IPS-20b (cell line): ENCODE measurements at regions not wholly inside any gene's neighbourhood (a gene's known extent, or its start where the extent isn't known, plus 50 kb on each side); places are given as distances from the start of the nearest gene placed in this dataset.

Experiments used
- H3K27ac ChIP-seq: one replicate; pipeline ENCODE4 v1.5.1; 2013; ENCODE audit warnings: low read length
- H3K27me3 ChIP-seq: 2 replicates; pipeline ENCODE4 v1.6.1; 2013; ENCODE audit warnings: mild to moderate bottlenecking, low read length, inconsistent platforms; ENCODE audit not compliant: insufficient read depth
- H3K36me3 ChIP-seq: 2 replicates; pipeline ENCODE4 v1.6.1; 2013; ENCODE audit warnings: low read depth, mild to moderate bottlenecking, inconsistent platforms, low read length, moderate library complexity; ENCODE audit not compliant: insufficient read depth
- H3K4me1 ChIP-seq: 2 replicates; pipeline ENCODE4 v1.6.1; 2013; ENCODE audit warnings: mild to moderate bottlenecking, control low read depth, inconsistent platforms, low read length, moderate library complexity; ENCODE audit not compliant: insufficient read depth
- H3K4me3 ChIP-seq: 2 replicates; pipeline ENCODE4 v1.5.1; 2013; ENCODE audit warnings: mild to moderate bottlenecking, low read length, inconsistent platforms
- H3K9ac ChIP-seq: 2 replicates; pipeline ENCODE4 v1.6.1; 2013; ENCODE audit warnings: low read depth, mild to moderate bottlenecking, inconsistent platforms, low read length, moderate library complexity
- H3K9me3 ChIP-seq: 2 replicates; pipeline ENCODE4 v1.6.1; 2013; ENCODE audit warnings: mild to moderate bottlenecking, low read depth, low read length, inconsistent platforms; ENCODE audit not compliant: insufficient read depth

DNA sequence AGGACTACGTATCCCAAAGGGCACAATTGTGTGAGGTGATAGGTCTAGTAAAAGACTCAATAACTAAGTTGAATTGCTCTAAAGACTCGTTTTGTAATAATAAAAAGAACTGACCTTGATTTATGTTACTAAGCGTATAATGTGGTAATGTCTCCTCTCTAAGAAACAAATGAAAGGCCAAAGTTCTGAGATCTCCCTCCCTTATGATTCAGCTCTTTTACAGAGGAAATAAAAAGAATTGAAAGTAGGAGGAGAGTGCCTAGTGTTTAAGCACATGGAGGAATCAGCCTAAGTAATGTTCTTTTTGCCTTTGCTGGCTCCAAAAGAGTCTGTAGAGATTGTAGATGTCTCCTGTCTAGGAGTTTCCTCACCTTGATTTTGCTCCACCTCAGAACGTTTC, 98.0 kb downstream of the ARL4A start:
- Histone ChIP-seq H3K9me3 (no peaks in the 10 kb centered on the region), H3K9ac (no peak overlapping the region), H3K36me3 (no peaks in the 10 kb centered on the region), H3K4me3 (no peak overlapping the region), H3K4me1 (no peaks in the 10 kb centered on the region), H3K27me3 (no peaks in the 10 kb centered on the region), H3K27ac (no peak overlapping the region)

GRCh38 chr7:12786494-12786893, 99.1 kb downstream of the ARL4A start:
- no peak overlapping the region for H3K27ac ChIP-seq
- no peaks in the 10 kb centered on the region for H3K4me1 ChIP-seq
- H3K4me3 ChIP-seq, result no peak overlapping the region
- H3K36me3 ChIP-seq, result no peaks in the 10 kb centered on the region
- no peaks in the 10 kb centered on the region for H3K9me3 ChIP-seq
- no peaks in the 10 kb centered on the region for H3K27me3 ChIP-seq
- no peak overlapping the region for H3K9ac ChIP-seq

GRCh38 chr7:12788171-12788570, 100.7 kb downstream of the ARL4A start:
- H3K4me1 ChIP-seq, result no peaks in the 10 kb centered on the region
- no peak overlapping the region for H3K27ac ChIP-seq
- H3K9ac ChIP-seq, result no peak overlapping the region
- no peaks in the 10 kb centered on the region for H3K36me3 ChIP-seq
- no peaks in the 10 kb centered on the region for H3K9me3 ChIP-seq
- no peaks in the 10 kb centered on the region for H3K27me3 ChIP-seq
- H3K4me3 ChIP-seq, result no peak overlapping the region

DNA sequence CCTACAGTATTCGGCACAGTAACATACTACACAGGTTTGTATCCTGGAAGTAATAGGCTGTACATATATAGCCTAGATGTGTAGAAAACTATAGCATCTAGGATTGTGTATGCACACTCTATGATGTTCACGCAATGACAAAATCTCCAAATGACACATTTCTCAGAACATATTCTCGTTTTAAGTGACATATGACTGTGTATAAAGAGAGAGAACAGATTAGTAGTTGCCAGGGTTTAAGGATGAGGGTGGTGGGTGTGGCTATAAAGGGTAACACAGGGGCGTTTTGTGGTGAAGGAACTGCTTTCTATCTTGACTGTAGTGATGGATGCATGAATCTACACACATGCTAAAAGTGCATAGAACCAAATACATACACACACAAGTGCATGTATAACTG, 101.2 kb downstream of the ARL4A start:
- H3K27ac ChIP-seq, result no peak overlapping the region

DNA sequence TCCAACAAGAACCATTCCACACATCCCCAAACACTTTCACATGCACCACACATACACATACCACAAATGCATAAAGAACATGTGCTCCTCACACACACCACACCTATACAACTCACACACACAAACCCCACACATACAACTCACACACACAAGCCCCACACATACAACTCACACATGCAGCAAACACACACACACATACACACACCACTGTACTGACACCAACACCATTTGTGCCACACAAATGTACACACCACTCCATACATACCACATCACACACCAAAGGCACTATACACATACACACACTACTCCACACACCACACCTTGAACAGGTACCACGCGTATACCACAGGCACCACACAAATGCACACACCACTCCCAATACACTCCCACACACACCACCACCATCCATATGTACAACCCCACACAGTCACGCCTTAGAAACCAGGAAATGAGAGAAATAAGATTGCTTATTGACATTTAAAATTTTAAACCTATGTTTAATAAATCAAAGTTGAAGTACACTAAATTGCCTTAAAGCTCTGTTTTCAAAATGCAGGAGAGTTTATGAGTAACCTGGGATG, 107.4 kb downstream of the ARL4A start:
- Histone ChIP-seq H3K4me1 (no peaks in the 10 kb centered on the region), H3K27me3 (no peaks in the 10 kb centered on the region), H3K4me3 (no peak overlapping the region), H3K27ac (no peak overlapping the region), H3K9ac (no peak overlapping the region), H3K36me3 (no peaks in the 10 kb centered on the region), H3K9me3 (no peaks in the 10 kb centered on the region)

More for the DNA sequence above, 101.2 kb downstream of the ARL4A start:
- no peaks in the 10 kb centered on the region for H3K27me3 ChIP-seq
- no peaks in the 10 kb centered on the region for H3K36me3 ChIP-seq
- no peak overlapping the region for H3K9ac ChIP-seq
- no peak overlapping the region for H3K4me3 ChIP-seq
- no peaks in the 10 kb centered on the region for H3K4me1 ChIP-seq
- H3K9me3 ChIP-seq, result no peaks in the 10 kb centered on the region

DNA sequence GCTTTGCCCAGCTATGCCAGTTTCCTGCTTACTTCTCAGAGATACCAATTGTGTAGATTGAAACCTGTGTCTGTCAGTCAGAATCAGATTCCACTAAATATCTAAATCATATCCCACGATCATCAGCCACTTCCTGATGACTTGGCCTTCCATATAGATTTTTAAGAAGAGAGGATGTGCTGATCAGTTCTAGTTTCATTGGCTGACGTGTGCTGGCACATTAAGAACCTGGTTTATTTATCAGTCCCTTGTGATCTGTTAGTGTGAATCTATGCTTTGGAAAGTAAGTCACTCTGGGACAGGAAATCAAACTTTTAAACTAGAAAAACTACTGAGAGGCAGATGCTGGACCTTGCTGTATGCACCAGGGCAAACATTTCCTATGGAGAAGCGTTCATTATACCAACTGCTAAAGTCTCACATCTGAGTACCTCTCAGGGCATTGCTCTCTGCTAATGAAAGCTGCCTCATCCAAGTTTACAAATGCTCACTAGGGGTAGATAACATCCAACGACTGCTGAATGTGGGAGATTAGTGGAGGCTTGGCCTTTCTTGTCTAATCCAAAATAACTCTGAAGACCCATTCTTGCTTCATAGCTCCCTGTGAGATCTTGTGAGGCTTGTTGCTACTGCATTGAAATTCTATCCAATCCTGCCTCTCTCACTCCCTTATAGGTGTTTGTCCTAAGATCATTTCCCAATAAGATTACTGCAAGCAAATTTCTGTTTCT, 109.1 kb downstream of the ARL4A start:
- Histone ChIP-seq H3K27me3 (no peaks in the 10 kb centered on the region), H3K36me3 (no peaks in the 10 kb centered on the region), H3K4me3 (no peak overlapping the region), H3K27ac (no peak overlapping the region), H3K9me3 (no peaks in the 10 kb centered on the region), H3K9ac (no peak overlapping the region), H3K4me1 (no peaks in the 10 kb centered on the region)

DNA sequence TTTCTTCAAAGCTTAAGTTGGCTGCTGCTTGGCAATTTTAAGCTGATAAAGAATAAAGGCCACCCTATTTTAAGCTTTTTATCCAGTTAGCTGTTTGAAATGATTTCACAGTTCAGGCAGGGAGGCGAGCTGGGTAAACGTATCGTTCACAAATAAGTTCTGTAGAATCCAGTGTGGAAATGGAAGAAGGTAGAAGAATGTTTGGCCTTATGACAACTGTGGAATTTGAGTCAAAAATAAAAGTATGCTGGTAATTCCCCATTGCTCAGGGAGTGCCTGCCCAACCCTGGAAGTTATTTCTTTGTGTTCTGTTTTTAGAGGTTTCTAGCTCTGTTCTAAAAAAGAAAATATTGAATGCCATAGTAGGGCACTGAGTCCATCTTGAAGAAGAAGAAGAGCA, 113.1 kb downstream of the ARL4A start:
- H3K27ac ChIP-seq, result no peak overlapping the region
- H3K4me1 ChIP-seq, result peaks cover 6% of the 10 kb centered on the region
- no peak overlapping the region for H3K4me3 ChIP-seq
- H3K9ac ChIP-seq, result no peak overlapping the region
- no peaks in the 10 kb centered on the region for H3K9me3 ChIP-seq
- no peaks in the 10 kb centered on the region for H3K36me3 ChIP-seq
- H3K27me3 ChIP-seq, result no peaks in the 10 kb centered on the region

GRCh38 chr7:12801107-12801506, 113.7 kb downstream of the ARL4A start:
- no peaks in the 10 kb centered on the region for H3K9me3 ChIP-seq
- H3K27ac ChIP-seq, result no peak overlapping the region
- no peaks in the 10 kb centered on the region for H3K36me3 ChIP-seq
- no peak overlapping the region for H3K9ac ChIP-seq
- H3K27me3 ChIP-seq, result no peaks in the 10 kb centered on the region
- H3K4me1 ChIP-seq, result peaks cover 10% of the 10 kb centered on the region
- H3K4me3 ChIP-seq, result no peak overlapping the region

DNA sequence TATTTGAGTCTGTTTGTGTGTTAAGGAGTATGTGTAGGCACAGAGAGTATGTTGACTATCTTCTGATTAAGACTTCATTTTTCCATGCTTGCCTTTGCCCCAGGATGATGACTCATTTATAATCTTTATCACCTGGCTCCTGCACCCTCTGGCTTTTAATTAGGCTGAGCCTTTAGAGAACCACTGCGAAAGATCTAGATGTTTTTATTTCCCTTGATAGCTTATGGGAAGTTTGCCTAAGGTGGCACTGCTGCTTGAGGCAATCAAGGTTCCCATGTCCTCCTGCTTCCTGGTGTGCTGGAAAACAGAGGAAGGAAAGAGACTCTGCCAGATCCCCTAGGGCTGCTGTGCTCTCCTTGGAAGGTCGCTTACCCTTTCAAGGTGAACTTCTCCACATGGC, 114.6 kb downstream of the ARL4A start:
- H3K9me3 ChIP-seq, result no peaks in the 10 kb centered on the region
- H3K27me3 ChIP-seq, result no peaks in the 10 kb centered on the region
- no peak overlapping the region for H3K27ac ChIP-seq
- H3K4me3 ChIP-seq, result no peak overlapping the region
- H3K9ac ChIP-seq, result no peak overlapping the region
- H3K36me3 ChIP-seq, result no peaks in the 10 kb centered on the region
- peaks cover 10% of the 10 kb centered on the region for H3K4me1 ChIP-seq

- H3K27me3 ChIP-seq, result no peaks in the 10 kb centered on the region
- no peak overlapping the region for H3K9ac ChIP-seq
- H3K27ac ChIP-seq, result no peak overlapping the region
- H3K36me3 ChIP-seq, result no peaks in the 10 kb centered on the region
- H3K9me3 ChIP-seq, result no peaks in the 10 kb centered on the region
- H3K4me1 ChIP-seq, result peaks cover 10% of the 10 kb centered on the region
- no peak overlapping the region for H3K4me3 ChIP-seq
These were observed 116.1 kb downstream of the ARL4A start for GRCh38 chr7:12803542-12803941.

GRCh38 chr7:12805518-12805928, 118.1 kb downstream of the ARL4A start:
- H3K27ac ChIP-seq, result no peak overlapping the region
- H3K4me1 ChIP-seq, result peaks cover 20% of the 10 kb centered on the region
- no peak overlapping the region for H3K4me3 ChIP-seq
- H3K36me3 ChIP-seq, result no peaks in the 10 kb centered on the region
- no peaks in the 10 kb centered on the region for H3K27me3 ChIP-seq
- H3K9ac ChIP-seq, result no peak overlapping the region
- no peaks in the 10 kb centered on the region for H3K9me3 ChIP-seq

- Histone ChIP-seq H3K4me3 (no peak overlapping the region), H3K27ac (no peak overlapping the region), H3K4me1 (peaks cover 20% of the 10 kb centered on the region), H3K27me3 (no peaks in the 10 kb centered on the region), H3K9ac (no peak overlapping the region), H3K9me3 (no peaks in the 10 kb centered on the region), H3K36me3 (no peaks in the 10 kb centered on the region)
These were observed 118.5 kb downstream of the ARL4A start for GRCh38 chr7:12805957-12806356.
